Parathyroid adenoma (tissue), 2 donors: ENCODE measurements at regions not wholly inside any gene's neighbourhood (a gene's known extent, or its start where the extent isn't known, plus 50 kb on each side); places are given as distances from the start of the nearest gene placed in this dataset.
"Not testable (repeated sequence)": the region's sequence is repeated elsewhere in the genome, so short reads cannot be mapped to it uniquely, and the experiment has no call there.

Experiments used
- H2AFZ ChIP-seq: fragments of 300-600 bp; sonication (generic); one replicate; pipeline ENCODE4 v1.7.0; 2017; ENCODE audit warnings: antibody characterized with exemption, mild to moderate bottlenecking
- H3K27ac ChIP-seq: fragments of 300-600 bp; sonication (generic); one replicate; pipeline ENCODE4 v1.7.0; 2017
- H3K27me3 ChIP-seq: fragments of 300-600 bp; sonication (generic); one replicate; pipeline ENCODE4 v1.7.0; 2017; ENCODE audit warnings: low read length; ENCODE audit not compliant: control insufficient read depth, insufficient read depth
- H3K36me3 ChIP-seq: fragments of 300-600 bp; sonication (generic); one replicate; pipeline ENCODE4 v1.7.0; 2017; ENCODE audit warnings: low read length; ENCODE audit not compliant: control insufficient read depth, insufficient read depth
- H3K4me1 ChIP-seq: fragments of 300-600 bp; sonication (generic); one replicate; pipeline ENCODE4 v1.7.0; 2017; ENCODE audit warnings: control low read depth
- H3K4me2 ChIP-seq: fragments of 300-600 bp; sonication (generic); one replicate; pipeline ENCODE4 v1.7.0; 2017; ENCODE audit warnings: low read length
- H3K4me3 ChIP-seq: fragments of 300-600 bp; sonication (generic); one replicate; pipeline ENCODE4 v1.7.0; 2017; ENCODE audit warnings: low read depth, low read length
- H3K79me2 ChIP-seq: fragments of 300-600 bp; sonication (generic); one replicate; pipeline ENCODE4 v1.7.0; 2017; ENCODE audit warnings: control low read depth
- H3K9ac ChIP-seq: fragments of 300-600 bp; sonication (generic); one replicate; pipeline ENCODE4 v1.7.0; 2017; ENCODE audit warnings: mild to moderate bottlenecking
- H3K9me3 ChIP-seq: fragments of 300-600 bp; sonication (generic); one replicate; pipeline ENCODE4 v1.7.0; 2017; ENCODE audit warnings: low read length; ENCODE audit not compliant: control insufficient read depth
- TF ChIP-seq, protein P1 (sequence below): fragments of 300-600 bp; sonication (generic); IDR thresholded peaks from one replicate; pipeline ENCODE4 v1.7.0; 2017; ENCODE audit warnings: antibody characterized with exemption, mild to moderate bottlenecking
- donor health status: primary hyperparathyroidism.

- Histone ChIP-seq H3K9me3 (no peaks in the 10 kb centered on the region), H3K4me3 (no peak overlapping the region), H3K9ac (no peak overlapping the region), H3K4me2 (no peak overlapping the region), H3K79me2 (no peaks in the 10 kb centered on the region), H3K36me3 (no peaks in the 10 kb centered on the region), H3K4me1 (no peaks in the 10 kb centered on the region), H3K27ac (no peak overlapping the region), H3K27me3 (no peaks in the 10 kb centered on the region), H2AFZ (no peak overlapping the region)
- TF ChIP-seq, protein P1, sequence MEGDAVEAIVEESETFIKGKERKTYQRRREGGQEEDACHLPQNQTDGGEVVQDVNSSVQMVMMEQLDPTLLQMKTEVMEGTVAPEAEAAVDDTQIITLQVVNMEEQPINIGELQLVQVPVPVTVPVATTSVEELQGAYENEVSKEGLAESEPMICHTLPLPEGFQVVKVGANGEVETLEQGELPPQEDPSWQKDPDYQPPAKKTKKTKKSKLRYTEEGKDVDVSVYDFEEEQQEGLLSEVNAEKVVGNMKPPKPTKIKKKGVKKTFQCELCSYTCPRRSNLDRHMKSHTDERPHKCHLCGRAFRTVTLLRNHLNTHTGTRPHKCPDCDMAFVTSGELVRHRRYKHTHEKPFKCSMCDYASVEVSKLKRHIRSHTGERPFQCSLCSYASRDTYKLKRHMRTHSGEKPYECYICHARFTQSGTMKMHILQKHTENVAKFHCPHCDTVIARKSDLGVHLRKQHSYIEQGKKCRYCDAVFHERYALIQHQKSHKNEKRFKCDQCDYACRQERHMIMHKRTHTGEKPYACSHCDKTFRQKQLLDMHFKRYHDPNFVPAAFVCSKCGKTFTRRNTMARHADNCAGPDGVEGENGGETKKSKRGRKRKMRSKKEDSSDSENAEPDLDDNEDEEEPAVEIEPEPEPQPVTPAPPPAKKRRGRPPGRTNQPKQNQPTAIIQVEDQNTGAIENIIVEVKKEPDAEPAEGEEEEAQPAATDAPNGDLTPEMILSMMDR: no peak
Observed at GRCh38 chr13:104625201-104625600, 1559.0 kb upstream of the SLC10A2 start.

- Histone ChIP-seq H3K4me1 (no peaks in the 10 kb centered on the region), H3K4me3 (no peak overlapping the region), H2AFZ (no peak overlapping the region), H3K4me2 (no peak overlapping the region), H3K27ac (no peak overlapping the region), H3K79me2 (no peaks in the 10 kb centered on the region), H3K27me3 (no peaks in the 10 kb centered on the region), H3K9ac (no peak overlapping the region), H3K9me3 (no peaks in the 10 kb centered on the region), H3K36me3 (no peaks in the 10 kb centered on the region)
- TF ChIP-seq, protein P1: no peak
Observed at GRCh38 chr13:104616990-104617389, 1550.8 kb upstream of the SLC10A2 start.

- Histone ChIP-seq H3K27ac (no peak overlapping the region), H3K4me1 (no peaks in the 10 kb centered on the region), H3K27me3 (no peaks in the 10 kb centered on the region), H3K79me2 (no peaks in the 10 kb centered on the region), H3K4me3 (no peak overlapping the region), H3K4me2 (no peak overlapping the region), H3K9me3 (no peaks in the 10 kb centered on the region), H3K36me3 (no peaks in the 10 kb centered on the region), H3K9ac (no peak overlapping the region), H2AFZ (no peak overlapping the region)
- TF ChIP-seq, protein P1: no peak
Observed at GRCh38 chr13:104614361-104615145, 1548.3 kb upstream of the SLC10A2 start.

- no peaks in the 10 kb centered on the region for H3K36me3 ChIP-seq
- H3K27me3 ChIP-seq: no peaks in the 10 kb centered on the region
- no peak overlapping the region for H2AFZ ChIP-seq
- H3K4me1 ChIP-seq: no peaks in the 10 kb centered on the region
- H3K4me3 ChIP-seq: no peak overlapping the region
- H3K9me3 ChIP-seq: no peaks in the 10 kb centered on the region
- no peak overlapping the region for H3K9ac ChIP-seq
- no peak overlapping the region for H3K27ac ChIP-seq
- no peaks in the 10 kb centered on the region for H3K79me2 ChIP-seq
- TF ChIP-seq, protein P1: no peak
- H3K4me2 ChIP-seq: no peak overlapping the region
Observed at GRCh38 chr13:104608331-104608730, 1542.1 kb upstream of the SLC10A2 start.

- not testable (repeated sequence) for H3K4me2 ChIP-seq, H3K9ac ChIP-seq, H2AFZ ChIP-seq, H3K4me3 ChIP-seq, H3K27me3 ChIP-seq, H3K4me1 ChIP-seq, H3K79me2 ChIP-seq, H3K27ac ChIP-seq, H3K9me3 ChIP-seq, H3K36me3 ChIP-seq
Observed at GRCh38 chr13:104605435-104605834, 1539.2 kb upstream of the SLC10A2 start.
